Neural progenitor cell (in vitro differentiated cells): ENCODE measurements at regions not wholly inside any gene's neighbourhood (a gene's known extent, or its start where the extent isn't known, plus 50 kb on each side); places are given as distances from the start of the nearest gene placed in this dataset.
A peak's percentile ranks its signal among the peaks of the same experiment; 100 is the strongest.
"Not testable (repeated sequence)": the region's sequence is repeated elsewhere in the genome, so short reads cannot be mapped to it uniquely, and the experiment has no call there.

Experiments
- DNase-seq: peaks from one replicate; pipeline ENCODE4 v3.0.0-alpha.2; 2016; ENCODE audit warnings: low spot score
- H2AFZ ChIP-seq: fragments of 200-600 bp; sonication (generic); replicated peaks from 2 replicates; pipeline ENCODE4 v1.6.1; 2016; ENCODE audit warnings: antibody characterized with exemption
- H3F3A ChIP-seq: fragments of 200-600 bp; sonication (generic); 2 replicates; pipeline ENCODE4 v1.6.1; 2016; ENCODE audit warnings: antibody characterized with exemption, low read depth
- H3K27ac ChIP-seq: fragments of 200-600 bp; sonication (generic); 2 replicates; pipeline ENCODE4 v1.5.1; 2016; ENCODE audit warnings: mild to moderate bottlenecking
- H3K27me3 ChIP-seq: fragments of 200-600 bp; sonication (generic); 2 replicates; pipeline ENCODE4 v1.6.1; 2016; ENCODE audit warnings: mild to moderate bottlenecking, moderate library complexity
- H3K36me3 ChIP-seq: fragments of 200-600 bp; sonication (generic); 2 replicates; pipeline ENCODE4 v1.5.1; 2016
- H3K4me1 ChIP-seq: fragments of 200-600 bp; sonication (generic); 2 replicates; pipeline ENCODE4 v1.6.1; 2016; ENCODE audit warnings: mixed run types
- H3K4me2 ChIP-seq: fragments of 200-600 bp; sonication (generic); 2 replicates; pipeline ENCODE4 v1.6.1; 2016
- H3K4me3 ChIP-seq: fragments of 200-600 bp; sonication (generic); 2 replicates; pipeline ENCODE4 v1.5.1; 2016
- H3K79me2 ChIP-seq: fragments of 200-600 bp; sonication (generic); 2 replicates; pipeline ENCODE4 v1.6.1; 2016; ENCODE audit warnings: low read depth
- H3K9ac ChIP-seq: fragments of 200-600 bp; sonication (generic); 2 replicates; pipeline ENCODE4 v1.6.1; 2016
- H3K9me3 ChIP-seq: fragments of 200-600 bp; sonication (generic); 2 replicates; pipeline ENCODE4 v1.5.1; 2016; ENCODE audit warnings: low read depth
- H4K20me1 ChIP-seq: fragments of 200-600 bp; sonication (generic); 2 replicates; pipeline ENCODE4 v1.6.1; 2016; ENCODE audit warnings: low read depth
- H3K27ac Mint-ChIP-seq: 3 replicates; pipeline ENCODE4 v1.8.0; 2021; ENCODE audit warnings: mixed read lengths
- H3K27me3 Mint-ChIP-seq: 2 replicates; pipeline ENCODE4 v1.8.0; 2022; ENCODE audit warnings: low read depth, mild to moderate bottlenecking, inconsistent platforms, moderate library complexity, mixed read lengths; ENCODE audit not compliant: insufficient read depth
- H3K36me3 Mint-ChIP-seq: 3 replicates; pipeline ENCODE4 v1.8.0; 2021; ENCODE audit warnings: mixed read lengths
- H3K4me1 Mint-ChIP-seq: 3 replicates; pipeline ENCODE4 v1.8.0; 2021; ENCODE audit warnings: mixed read lengths
- H3K4me3 Mint-ChIP-seq: 3 replicates; pipeline ENCODE4 v1.8.0; 2021; ENCODE audit warnings: mild to moderate bottlenecking, moderate library complexity, mixed read lengths
- H3K9me3 Mint-ChIP-seq: 3 replicates; pipeline ENCODE4 v1.8.0; 2020; ENCODE audit warnings: mixed read lengths
- CTCF ChIP-seq: fragments of 200-600 bp; sonication (generic); IDR thresholded peaks from 2 replicates; pipeline ENCODE4 v1.5.1; 2017; ENCODE audit warnings: antibody characterized with exemption, mild to moderate bottlenecking
- EZH2 ChIP-seq: fragments of 200-600 bp; sonication (generic); IDR thresholded peaks from 2 replicates; pipeline ENCODE4 v1.6.1; 2017; ENCODE audit warnings: antibody characterized with exemption, mild to moderate bottlenecking, moderate library complexity
- EZH2phosphoT487 ChIP-seq: fragments of 200-600 bp; sonication (generic); IDR thresholded peaks from 2 replicates; pipeline ENCODE4 v1.6.1; 2017; ENCODE audit warnings: antibody characterized with exemption

GRCh38 chr4:137949746-137950145 lies 292.4 kb downstream of the SLC7A11 start:
- H3F3A ChIP-seq: no peaks in the 10 kb centered on the region
- no peaks in the 10 kb centered on the region for H4K20me1 ChIP-seq
- H3K27me3 Mint-ChIP-seq: no peaks in the 10 kb centered on the region
- peaks cover 5% of the 10 kb centered on the region for H3K9me3 Mint-ChIP-seq
- no peaks in the 10 kb centered on the region for H3K4me1 Mint-ChIP-seq
- no peak overlapping the region for H2AFZ ChIP-seq
- H3K27ac ChIP-seq: no peak overlapping the region
- H3K27me3 ChIP-seq: no peaks in the 10 kb centered on the region
- no peaks in the 10 kb centered on the region for H3K79me2 ChIP-seq
- no peak for TF ChIP-seq EZH2phosphoT487
- no peak overlapping the region for H3K4me3 ChIP-seq
- DNase-seq: no peak
- no peaks in the 10 kb centered on the region for H3K36me3 ChIP-seq
- no peak overlapping the region for H3K9ac ChIP-seq
- no peak overlapping the region for H3K27ac Mint-ChIP-seq
- no peaks in the 10 kb centered on the region for H3K36me3 Mint-ChIP-seq
- H3K4me1 ChIP-seq: no peaks in the 10 kb centered on the region
- no peak overlapping the region for H3K4me2 ChIP-seq
- H3K9me3 ChIP-seq: no peaks in the 10 kb centered on the region
- no peak overlapping the region for H3K4me3 Mint-ChIP-seq

- no peaks in the 10 kb centered on the region for H3K4me1 Mint-ChIP-seq
- Histone ChIP-seq H3K4me1 (no peaks in the 10 kb centered on the region), H3K27ac (no peak overlapping the region), H2AFZ (no peak overlapping the region), H3K4me2 (no peak overlapping the region), H3K79me2 (no peaks in the 10 kb centered on the region), H3K36me3 (no peaks in the 10 kb centered on the region), H3F3A (no peaks in the 10 kb centered on the region), H3K27me3 (no peaks in the 10 kb centered on the region), H3K4me3 (no peak overlapping the region), H4K20me1 (no peaks in the 10 kb centered on the region), H3K9me3 (no peaks in the 10 kb centered on the region), H3K9ac (no peak overlapping the region)
- peaks cover 5% of the 10 kb centered on the region for H3K9me3 Mint-ChIP-seq
- no peak overlapping the region for H3K27ac Mint-ChIP-seq
- no peaks in the 10 kb centered on the region for H3K27me3 Mint-ChIP-seq
- H3K36me3 Mint-ChIP-seq: no peaks in the 10 kb centered on the region
- TF ChIP-seq EZH2phosphoT487 (no peak), CTCF (no peak), EZH2 (no peak)
- DNase-seq: no peak
- no peak overlapping the region for H3K4me3 Mint-ChIP-seq
These were observed 295.5 kb downstream of the SLC7A11 start for GRCh38 chr4:137946453-137947174.

- not testable (repeated sequence) for H2AFZ ChIP-seq, H3F3A ChIP-seq, H3K27ac ChIP-seq, H3K9ac ChIP-seq, H3K4me1 ChIP-seq, H3K36me3 Mint-ChIP-seq, H3K9me3 ChIP-seq, H3K79me2 ChIP-seq, H3K4me2 ChIP-seq, H3K27ac Mint-ChIP-seq, H3K4me1 Mint-ChIP-seq, H3K27me3 Mint-ChIP-seq, DNase-seq, H3K27me3 ChIP-seq, H3K9me3 Mint-ChIP-seq, H3K4me3 ChIP-seq, H3K4me3 Mint-ChIP-seq, H3K36me3 ChIP-seq, H4K20me1 ChIP-seq
These were observed 299.3 kb downstream of the SLC7A11 start for GRCh38 chr4:137942815-137943214.

GRCh38 chr4:137942015-137942515 lies 300.1 kb downstream of the SLC7A11 start:
- H3K9me3 ChIP-seq, H3K4me3 ChIP-seq, H3K27ac ChIP-seq, H3K4me3 Mint-ChIP-seq, H3K79me2 ChIP-seq, H3K27me3 Mint-ChIP-seq, H2AFZ ChIP-seq, H3K4me1 ChIP-seq, H3K27ac Mint-ChIP-seq, H3F3A ChIP-seq, DNase-seq, H3K9ac ChIP-seq, H3K27me3 ChIP-seq, H3K36me3 Mint-ChIP-seq, H3K4me1 Mint-ChIP-seq, H3K36me3 ChIP-seq, H3K9me3 Mint-ChIP-seq, H3K4me2 ChIP-seq, H4K20me1 ChIP-seq: not testable (repeated sequence)

GRCh38 chr4:137934911-137935310 lies 307.2 kb downstream of the SLC7A11 start:
- Histone ChIP-seq H3K9me3 (peaks cover 3% of the 10 kb centered on the region), H2AFZ (peak overlapping the region; percentile 53), H3K79me2 (no peaks in the 10 kb centered on the region), H4K20me1 (no peaks in the 10 kb centered on the region), H3K4me1 (no peaks in the 10 kb centered on the region), H3K4me2 (no peak overlapping the region), H3K4me3 (no peak overlapping the region), H3K9ac (no peak overlapping the region), H3F3A (no peaks in the 10 kb centered on the region), H3K27ac (no peak overlapping the region), H3K36me3 (peaks cover 2% of the 10 kb centered on the region), H3K27me3 (no peaks in the 10 kb centered on the region)
- no peaks in the 10 kb centered on the region for H3K4me1 Mint-ChIP-seq
- peak; percentile 2 for DNase-seq
- peaks cover 5% of the 10 kb centered on the region for H3K27me3 Mint-ChIP-seq
- no peaks in the 10 kb centered on the region for H3K36me3 Mint-ChIP-seq
- no peak overlapping the region for H3K4me3 Mint-ChIP-seq
- peaks cover 1% of the 10 kb centered on the region for H3K9me3 Mint-ChIP-seq
- TF ChIP-seq EZH2: no peak
- TF ChIP-seq EZH2phosphoT487: no peak
- no peak for TF ChIP-seq CTCF
- no peak overlapping the region for H3K27ac Mint-ChIP-seq
